22Rv1 (cell line): ENCODE measurements at regions not wholly inside any gene's neighbourhood (a gene's known extent, or its start where the extent isn't known, plus 50 kb on each side); places are given as distances from the start of the nearest gene placed in this dataset.

Source experiments
- CTCF ChIP-seq: fragments of 450-650 bp; IDR thresholded peaks from 2 replicates; pipeline ENCODE4 v1.5.1; 2017; ENCODE audit warnings: mild to moderate bottlenecking
- ZFX ChIP-seq: fragments of 450-650 bp; IDR thresholded peaks from 2 replicates; pipeline ENCODE4 v1.6.1; 2017; ENCODE audit warnings: antibody characterized with exemption, borderline replicate concordance

DNA sequence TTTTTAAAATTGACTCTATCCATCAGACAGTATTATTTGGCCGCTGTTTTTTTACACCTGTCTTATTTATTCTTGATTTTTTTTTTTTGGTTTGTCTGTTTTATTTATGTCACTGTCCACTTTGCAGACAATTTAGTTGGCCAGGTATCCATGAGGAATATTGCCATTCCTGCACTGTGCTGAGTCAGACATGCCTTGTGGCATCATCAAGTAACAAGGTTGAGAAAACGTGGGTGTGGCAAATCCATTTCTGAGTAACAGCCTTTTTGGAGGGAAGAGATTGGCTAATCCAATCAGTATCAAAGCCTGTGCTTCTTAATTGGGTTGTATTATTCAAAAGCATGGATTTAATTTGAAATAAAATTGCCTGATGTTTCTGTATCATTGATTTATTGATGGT, 463.1 kb downstream of the USP25 start:
- TF ChIP-seq CTCF: no peak
- no peak for TF ChIP-seq ZFX
